ENCODE measurements at regions not wholly inside any gene's neighbourhood (a gene's known extent, or its start where the extent isn't known, plus 50 kb on each side); places are given as distances from the start of the nearest gene placed in this dataset.

GRCh38 chr18:56173542-56174220 lies 464.7 kb downstream of the TXNL1 start:
- no peak for TF ChIP-seq CTCF (IDR thresholded peaks at IDR 0.05)
- no peak for TF ChIP-seq POLR2AphosphoS5 (IDR thresholded peaks at IDR 0.05; ENCODE audit: low read depth, low read length)

Measured in Panc1 (cell line).